DMS 273 (cell line): ENCODE measurements at regions not wholly inside any gene's neighbourhood (a gene's known extent, or its start where the extent isn't known, plus 50 kb on each side); places are given as distances from the start of the nearest gene placed in this dataset.

Experiments
- DNase-seq: peaks from one replicate; lab custom pipeline; 2025; ENCODE audit not compliant: unreplicated experiment; lab: John Stamatoyannopoulos, UW

- no peak for DNase-seq
Measured at GRCh38 chr10:111338805-111339204, 262.0 kb downstream of the ADRA2A start.

GRCh38 chr10:111344804-111345203 lies 268.0 kb downstream of the ADRA2A start:
- DNase-seq, result peak; percentile 2

GRCh38 chr10:111347386-111348013 lies 270.7 kb downstream of the ADRA2A start:
- no peak for DNase-seq

- DNase-seq, result no peak
Measured at GRCh38 chr10:111348076-111348475, 271.2 kb downstream of the ADRA2A start.

- no peak for DNase-seq
Measured at GRCh38 chr10:111354859-111355258, 278.0 kb downstream of the ADRA2A start.

- DNase-seq, result no peak
Measured at GRCh38 chr10:111356571-111356970, 279.7 kb downstream of the ADRA2A start.

GRCh38 chr10:111357859-111358258 lies 281.0 kb downstream of the ADRA2A start:
- no peak for DNase-seq

- peak; percentile 67 for DNase-seq
Measured at GRCh38 chr10:111360260-111360925, 283.6 kb downstream of the ADRA2A start.

GRCh38 chr10:111367531-111367930 lies 290.7 kb downstream of the ADRA2A start:
- DNase-seq, result peak; percentile 0

GRCh38 chr10:111370101-111370500 lies 293.3 kb downstream of the ADRA2A start:
- no peak for DNase-seq

GRCh38 chr10:111373696-111374095 lies 296.9 kb downstream of the ADRA2A start:
- DNase-seq, result no peak

- DNase-seq, result no peak
Measured at GRCh38 chr10:111379534-111380187, 302.8 kb downstream of the ADRA2A start.

GRCh38 chr10:111384556-111384955 lies 307.7 kb downstream of the ADRA2A start:
- no peak for DNase-seq

- no peak for DNase-seq
Measured at GRCh38 chr10:111390813-111391563, 314.2 kb downstream of the ADRA2A start.

- DNase-seq, result no peak
Measured at GRCh38 chr10:111392159-111392558, 315.3 kb downstream of the ADRA2A start.

GRCh38 chr10:111392910-111393309 lies 316.1 kb downstream of the ADRA2A start:
- no peak for DNase-seq

- DNase-seq, result no peak
Measured at GRCh38 chr10:111410740-111411139, 333.9 kb downstream of the ADRA2A start.

- DNase-seq, result no peak
Measured at GRCh38 chr10:111425459-111425858, 348.6 kb downstream of the ADRA2A start.

GRCh38 chr10:111429288-111430028 lies 352.6 kb downstream of the ADRA2A start:
- DNase-seq, result no peak

GRCh38 chr10:111430070-111430469 lies 353.2 kb downstream of the ADRA2A start:
- DNase-seq, result no peak

- DNase-seq, result no peak
Measured at GRCh38 chr10:111432588-111432987, 355.8 kb downstream of the ADRA2A start.
